HG03558 (cell line): ENCODE measurements at regions not wholly inside any gene's neighbourhood (a gene's known extent, or its start where the extent isn't known, plus 50 kb on each side); places are given as distances from the start of the nearest gene placed in this dataset.

Experiments used
- ATAC-seq: cut with Tn5 transposase; IDR thresholded peaks from one replicate; pipeline ENCODE4 v1.9.1; 2021; ENCODE audit warnings: moderate number of reproducible peaks; ENCODE audit not compliant: unreplicated experiment; ENCODE audit errors: extremely low read depth

GRCh38 chr3:182592747-182593146 lies 200.6 kb upstream of the ATP11B start:
- ATAC-seq = no peak

- no peak for ATAC-seq
Observed at GRCh38 chr3:182596676-182597410, 196.5 kb upstream of the ATP11B start.

- ATAC-seq = no peak
Observed at GRCh38 chr3:182597621-182598041, 195.7 kb upstream of the ATP11B start.

DNA sequence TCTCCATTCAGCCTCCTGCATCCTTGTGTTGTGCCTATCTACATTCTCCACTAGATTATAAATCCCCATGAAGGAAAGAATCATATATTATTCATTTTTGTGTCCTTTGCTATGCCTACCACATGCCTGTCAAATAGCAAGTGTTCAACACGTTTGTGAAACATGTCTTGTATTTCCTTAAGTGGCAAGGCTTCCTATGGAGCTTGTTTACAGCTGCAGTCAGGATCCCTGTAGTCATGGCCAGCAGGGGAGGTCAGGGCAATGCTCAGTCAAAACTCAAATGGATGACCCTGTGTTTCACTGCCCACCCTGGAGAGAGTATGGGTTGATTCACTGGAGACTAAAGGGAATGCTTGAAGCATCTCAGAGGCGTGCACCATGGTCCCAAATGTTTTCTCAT lies 191.7 kb upstream of the ATP11B start:
- no peak for ATAC-seq

- ATAC-seq = no peak
Observed at GRCh38 chr3:182603501-182603900, 189.8 kb upstream of the ATP11B start.

- ATAC-seq = no peak
Observed at GRCh38 chr3:182605882-182606611, 187.3 kb upstream of the ATP11B start.

DNA sequence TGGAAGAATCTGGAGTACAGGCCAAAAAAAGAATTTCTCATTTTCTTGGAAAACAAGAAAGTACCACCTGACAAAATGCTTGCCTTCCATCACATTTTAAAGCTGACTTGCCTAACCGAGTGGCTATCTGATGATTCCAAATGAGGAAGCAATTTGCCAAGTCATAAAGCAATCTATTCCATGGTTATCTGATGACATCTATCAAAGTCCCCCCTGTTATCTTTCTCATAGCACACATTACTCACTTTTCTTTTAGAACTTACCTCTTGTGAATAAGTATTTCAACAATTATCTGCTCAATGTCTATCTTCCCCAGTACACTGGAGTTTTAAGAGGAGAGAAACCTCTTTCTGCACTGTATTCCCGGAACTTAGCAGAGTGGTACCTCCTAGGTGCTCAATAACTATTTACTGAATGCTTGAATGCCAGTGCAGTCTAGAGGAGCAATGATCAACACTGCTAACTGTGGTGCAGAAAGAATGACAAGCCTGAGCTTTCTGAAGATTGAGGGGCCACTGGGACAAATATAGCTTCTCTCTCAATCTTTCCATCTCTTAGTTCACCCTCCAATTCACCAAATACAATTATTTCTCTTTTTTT lies 186.3 kb upstream of the ATP11B start:
- ATAC-seq = no peak

- no peak for ATAC-seq
Observed at GRCh38 chr3:182608832-182609231, 184.5 kb upstream of the ATP11B start.

DNA sequence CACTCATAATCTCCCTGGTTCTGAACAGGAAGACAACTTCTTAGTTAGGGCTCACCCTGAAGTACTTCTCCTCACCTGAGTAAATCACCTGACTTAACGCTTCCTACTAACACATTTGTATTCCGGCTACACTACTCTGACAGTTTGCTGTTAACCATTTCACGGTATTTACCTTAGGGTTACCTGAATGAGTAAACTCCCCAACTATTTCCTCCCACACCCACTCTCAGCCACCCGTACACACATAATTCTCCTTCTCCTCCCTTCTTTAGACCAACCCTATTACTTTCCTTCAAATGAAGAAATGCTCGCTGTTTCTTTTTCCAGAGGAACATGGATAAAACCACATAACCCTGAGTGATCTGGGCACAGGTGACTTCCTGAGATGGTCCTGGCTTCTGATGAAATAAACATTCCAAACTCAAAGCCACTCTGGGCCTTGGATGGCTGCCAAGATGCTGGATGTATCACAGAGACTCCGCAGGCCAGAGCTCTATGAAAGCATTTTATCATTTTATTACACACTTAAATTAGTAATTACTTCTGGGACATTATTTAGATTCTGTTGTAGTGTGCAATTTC lies 183.6 kb upstream of the ATP11B start:
- ATAC-seq = no peak

DNA sequence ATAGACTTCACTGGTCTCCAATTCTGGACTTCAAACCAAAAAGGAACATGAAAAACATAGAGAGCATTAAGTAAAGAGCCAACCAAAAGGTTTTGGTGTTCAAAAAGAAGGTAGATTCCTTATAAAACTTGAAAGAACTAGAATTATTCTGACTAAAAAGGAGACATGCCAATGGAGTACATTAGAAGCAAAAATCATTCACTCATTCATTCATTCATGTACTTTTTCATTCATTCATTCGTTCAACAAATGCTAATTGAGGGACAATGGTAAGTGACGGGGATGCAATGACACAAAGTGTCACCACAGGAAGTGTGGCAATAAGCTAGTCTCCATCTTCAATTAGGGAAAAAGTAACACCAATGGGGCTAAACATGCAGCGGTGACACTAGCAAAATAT lies 181.0 kb upstream of the ATP11B start:
- no peak for ATAC-seq

GRCh38 chr3:182617500-182617899 lies 175.8 kb upstream of the ATP11B start:
- no peak for ATAC-seq

- ATAC-seq = no peak
Observed at GRCh38 chr3:182618085-182618732, 175.1 kb upstream of the ATP11B start.

- ATAC-seq = no peak
Observed at GRCh38 chr3:182618981-182619591, 174.2 kb upstream of the ATP11B start.

- ATAC-seq = no peak
Observed at GRCh38 chr3:182620723-182621434, 172.4 kb upstream of the ATP11B start.

DNA sequence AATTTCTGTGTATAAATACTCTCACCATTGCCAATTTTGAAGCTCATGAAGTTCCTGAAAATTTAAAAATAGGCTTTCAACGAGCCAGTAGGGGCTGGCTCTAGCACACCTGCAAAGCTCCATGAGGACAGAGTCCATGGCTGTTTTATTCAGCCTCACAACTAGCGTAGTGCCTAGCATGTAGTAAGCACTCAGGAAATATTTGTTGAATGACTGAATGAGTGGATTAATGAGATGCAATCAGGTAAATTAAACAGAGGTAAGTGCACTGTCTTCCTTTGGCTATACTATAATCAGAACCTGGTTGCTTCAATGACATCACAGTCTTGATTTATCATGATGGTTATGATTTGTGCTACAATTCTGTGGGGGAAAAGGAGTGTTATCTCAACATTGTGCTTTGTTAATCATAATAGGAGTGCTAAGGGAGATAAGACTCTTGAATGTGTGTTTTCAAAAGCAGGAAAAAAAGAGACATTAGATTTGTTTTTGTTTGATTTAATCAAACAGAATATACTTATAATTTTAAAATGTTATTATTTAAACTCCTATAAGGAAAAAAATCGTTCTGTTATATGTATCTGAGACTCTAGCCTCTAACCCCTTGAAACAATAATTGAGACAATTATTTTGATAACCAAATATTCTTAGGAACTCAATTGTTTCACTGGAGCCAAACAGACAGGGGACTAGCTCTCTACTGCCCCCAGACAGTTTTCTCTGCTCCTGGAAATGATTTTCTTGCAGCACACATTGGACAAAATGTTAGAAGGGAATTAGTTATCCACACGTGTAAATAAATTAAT lies 171.7 kb upstream of the ATP11B start:
- ATAC-seq = no peak

GRCh38 chr3:182622241-182622545 lies 171.1 kb upstream of the ATP11B start:
- ATAC-seq = no peak

GRCh38 chr3:182626484-182627467 lies 166.5 kb upstream of the ATP11B start:
- ATAC-seq = no peak

DNA sequence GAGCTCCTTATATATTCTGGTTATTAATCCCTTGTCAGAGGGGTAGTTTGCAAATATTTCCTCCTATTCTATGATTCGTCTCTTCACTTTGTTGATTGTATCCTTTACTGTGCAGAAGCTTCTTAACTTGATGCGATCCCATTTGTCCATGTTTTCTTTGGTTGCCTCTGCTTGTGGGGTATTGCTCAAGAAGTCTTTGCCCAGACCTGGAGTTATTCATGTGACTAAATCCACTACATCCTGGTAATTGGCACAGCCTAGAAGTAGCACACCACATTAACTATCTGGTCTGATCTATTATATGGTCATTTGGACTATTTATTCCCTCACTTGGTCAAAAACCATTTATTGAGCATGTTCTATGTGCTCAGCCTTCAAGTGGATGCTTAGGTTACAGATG lies 164.8 kb upstream of the ATP11B start:
- ATAC-seq = no peak
